GM21367 (cell line): ENCODE measurements at regions not wholly inside any gene's neighbourhood (a gene's known extent, or its start where the extent isn't known, plus 50 kb on each side); places are given as distances from the start of the nearest gene placed in this dataset.
A peak's percentile ranks its signal among the peaks of the same experiment; 100 is the strongest.

Source experiments
- ATAC-seq: cut with Tn5 transposase; IDR thresholded peaks from one replicate; pipeline ENCODE4 v1.9.1; 2021; ENCODE audit not compliant: unreplicated experiment

DNA sequence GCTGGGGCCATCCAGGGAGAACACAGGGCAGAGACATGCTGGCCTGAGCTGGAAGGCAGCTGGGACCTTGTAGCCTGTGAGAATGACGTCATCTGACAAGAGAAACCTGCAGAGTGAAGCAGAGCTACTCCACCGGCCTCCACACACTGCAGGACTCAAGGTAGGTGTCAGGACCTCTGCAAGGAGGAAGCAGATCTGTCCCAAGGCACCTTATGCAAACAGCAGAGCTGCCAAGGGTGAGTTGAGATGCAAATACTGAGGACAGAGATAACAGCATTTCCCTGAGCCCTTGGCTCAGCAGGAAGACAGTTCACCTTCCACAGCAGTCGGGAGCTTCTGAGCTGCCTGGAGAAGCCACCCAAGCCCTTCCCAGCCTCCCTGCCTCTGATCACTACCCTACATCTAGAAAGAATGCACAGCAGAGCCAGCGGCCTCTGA, 51.9 kb upstream of the IGSF9B start:
- peak; percentile 67 for ATAC-seq

DNA sequence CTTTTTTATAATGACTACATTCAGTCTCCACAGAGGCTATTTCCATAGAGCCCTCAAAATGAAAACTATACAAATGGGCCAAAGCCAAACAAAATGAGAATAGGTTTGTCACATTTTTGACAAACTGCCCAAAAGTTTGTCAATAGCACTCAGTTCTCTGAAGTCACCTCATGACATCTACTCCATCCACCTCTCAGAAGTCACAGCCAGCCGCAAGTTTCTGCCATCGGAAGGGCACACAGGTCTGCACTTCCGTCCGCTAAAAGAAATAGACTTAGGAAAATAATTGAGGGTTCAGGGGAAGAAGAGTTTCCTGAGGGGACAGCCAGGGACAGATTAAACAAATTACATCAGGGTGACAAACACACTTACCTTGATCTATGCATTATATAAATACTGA, 55.4 kb upstream of the JAM3 start:
- no peak for ATAC-seq

DNA sequence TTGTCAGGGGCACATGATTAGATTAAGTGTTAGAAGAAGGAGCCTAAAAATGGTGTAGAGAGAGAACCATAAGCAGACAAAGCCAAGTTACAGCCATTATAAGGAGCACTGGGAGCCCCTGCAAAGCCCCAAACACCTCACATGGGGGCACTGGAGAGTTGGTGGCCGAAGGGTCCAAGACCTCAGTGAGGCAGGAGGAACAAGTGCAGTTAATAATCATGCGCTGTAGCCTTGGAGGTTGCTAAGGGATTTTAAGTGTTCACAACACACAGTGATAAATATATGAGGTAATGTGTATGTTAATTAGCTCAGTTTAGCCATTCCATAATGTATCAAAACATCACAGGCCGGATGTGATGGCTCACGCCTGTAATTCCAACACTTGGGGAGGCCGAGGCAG, 54.4 kb upstream of the JAM3 start:
- ATAC-seq = no peak

DNA sequence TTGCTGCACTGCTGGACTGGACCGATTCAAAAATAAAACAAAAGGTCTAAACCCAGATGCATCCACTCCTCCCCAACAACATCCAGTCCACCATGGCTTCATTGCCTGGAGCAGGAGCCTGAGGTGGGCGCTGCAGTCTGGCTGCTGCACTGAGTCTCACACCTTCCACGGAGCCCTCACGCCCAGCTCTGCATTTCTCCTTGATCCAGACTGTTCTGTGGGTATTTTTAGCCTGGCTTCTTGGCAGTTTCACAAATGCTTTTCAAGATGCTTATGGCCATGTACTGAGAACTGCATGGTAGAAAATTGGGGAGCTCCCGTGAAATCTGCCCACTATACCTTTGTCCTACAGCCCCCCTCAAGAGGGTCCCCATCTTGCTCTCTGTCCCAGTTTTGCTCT, 53.3 kb upstream of the JAM3 start:
- ATAC-seq = no peak

DNA sequence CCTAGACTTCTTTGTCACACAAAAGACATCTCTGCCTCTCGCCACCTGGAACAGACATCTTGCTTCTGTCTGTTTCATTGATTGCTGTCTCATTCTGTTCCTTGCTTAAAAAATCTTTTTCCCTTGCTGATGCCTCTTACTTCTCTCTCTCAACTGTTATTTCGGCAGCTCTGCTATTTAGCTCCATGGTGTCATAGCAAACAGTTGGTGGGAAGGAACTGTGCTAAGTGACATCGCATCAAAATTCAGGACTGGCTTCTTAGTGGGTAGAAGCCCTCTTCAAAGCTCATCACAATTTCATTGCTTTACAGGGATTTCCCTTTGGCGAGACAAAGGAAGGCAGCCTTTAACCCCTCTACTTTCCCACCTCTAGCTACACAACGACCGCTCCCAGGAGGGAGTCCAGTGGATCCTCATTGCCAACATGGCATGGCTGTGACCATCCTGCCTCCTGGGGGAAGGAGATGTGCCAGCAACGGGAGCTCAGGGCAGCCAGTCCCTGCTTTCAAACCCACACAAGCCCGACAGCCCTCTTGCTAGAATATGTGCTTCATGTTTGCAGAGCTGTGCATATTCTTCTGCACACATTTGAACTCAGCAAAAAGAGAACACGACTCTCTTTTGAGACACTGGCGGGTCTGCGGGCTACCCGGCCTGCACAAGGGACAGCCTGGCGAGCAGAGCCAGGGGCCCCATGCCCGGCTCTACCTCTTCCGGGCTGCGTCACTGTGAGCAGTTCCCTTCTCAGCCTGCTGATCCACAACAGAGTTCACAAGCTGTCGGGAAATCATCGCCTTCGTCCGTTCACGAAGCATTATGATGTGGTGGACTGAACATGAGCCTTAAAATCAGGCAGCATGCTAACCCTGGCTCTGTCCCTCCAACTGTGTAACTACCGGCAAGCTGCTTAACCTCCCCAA, 51.1 kb upstream of the JAM3 start:
- no peak for ATAC-seq
